ENCODE measurements at regions not wholly inside any gene's neighbourhood (a gene's known extent, or its start where the extent isn't known, plus 50 kb on each side); places are given as distances from the start of the nearest gene placed in this dataset.

GRCh38 chr4:186949847-186950246 lies 226.2 kb upstream of the FAT1 start:
- Histone ChIP-seq H3K23me2 (ENCODE audit: insufficient read length, low read depth, low read length, poor library complexity, severe bottlenecking) (no peaks in the 10 kb centered on the region), H4K5ac (ENCODE audit: insufficient read length, low read depth, low read length) (no peak overlapping the region), H2AFZ (ENCODE audit: low read length) (no peak overlapping the region), H3K4ac (ENCODE audit: low read depth, low read length) (no peak overlapping the region), H2AK5ac (ENCODE audit: insufficient read length, low read length) (no peak overlapping the region), H3K79me2 (ENCODE audit: insufficient read depth, low read length) (no peaks in the 10 kb centered on the region), H3K18ac (ENCODE audit: insufficient read length, low read depth, low read length) (no peak overlapping the region), H3K23ac (ENCODE audit: insufficient read length, low read depth, low read length) (no peak overlapping the region), H2BK20ac (ENCODE audit: low read depth, low read length, poor library complexity, severe bottlenecking) (no peak overlapping the region), H2BK12ac (ENCODE audit: insufficient read length, low read depth, low read length) (no peak overlapping the region), H3K27ac (ENCODE audit: insufficient read length, low read depth, low read length) (no peak overlapping the region), H4K20me1 (ENCODE audit: control insufficient read depth, insufficient read depth, insufficient read length) (no peaks in the 10 kb centered on the region), H3T11ph (ENCODE audit: low read length) (no peak overlapping the region), H3K4me2 (ENCODE audit: insufficient read depth, insufficient read length, low read length) (no peak overlapping the region), H3K9me3 (ENCODE audit: control insufficient read depth, low read depth, low read length) (no peaks in the 10 kb centered on the region), H3K9ac (ENCODE audit: extremely low read depth, insufficient read length, low read length) (no peak overlapping the region), H3K14ac (ENCODE audit: insufficient read depth, low read length) (no peak overlapping the region), H4K91ac (ENCODE audit: insufficient read length, low read depth, low read length) (no peak overlapping the region), H3K56ac (ENCODE audit: insufficient read length, low read depth, low read length) (no peak overlapping the region), H2BK120ac (ENCODE audit: low read depth, low read length, poor library complexity, severe bottlenecking) (no peak overlapping the region), H2BK5ac (ENCODE audit: insufficient read length, low read length) (no peak overlapping the region), H3K4me1 (ENCODE audit: insufficient read depth, low read length) (no peaks in the 10 kb centered on the region), H3K27me3 (ENCODE audit: insufficient read depth, low read length) (no peaks in the 10 kb centered on the region), H4K8ac (replicated peaks; ENCODE audit: insufficient read length, low read depth, low read length) (no peak overlapping the region), H3K79me1 (ENCODE audit: insufficient read depth, low read depth, low read length, poor library complexity, severe bottlenecking) (no peaks in the 10 kb centered on the region), H2BK15ac (ENCODE audit: low read depth, low read length) (no peak overlapping the region)
- Mint-ChIP-seq H3K27ac (no peak overlapping the region), H3K9me3 (no peaks in the 10 kb centered on the region), H3K4me3 (no peak overlapping the region), H3K36me3 (ENCODE audit: insufficient read depth in 1 of 3, low read depth in 3 of 3) (no peaks in the 10 kb centered on the region), H3K4me1 (peaks cover 19 to 20% of the 10 kb centered on the region in 2 experiments), H3K27me3 (ENCODE audit: low read depth) (peaks cover 10% of the 10 kb centered on the region)
- TF ChIP-seq, protein P1, sequence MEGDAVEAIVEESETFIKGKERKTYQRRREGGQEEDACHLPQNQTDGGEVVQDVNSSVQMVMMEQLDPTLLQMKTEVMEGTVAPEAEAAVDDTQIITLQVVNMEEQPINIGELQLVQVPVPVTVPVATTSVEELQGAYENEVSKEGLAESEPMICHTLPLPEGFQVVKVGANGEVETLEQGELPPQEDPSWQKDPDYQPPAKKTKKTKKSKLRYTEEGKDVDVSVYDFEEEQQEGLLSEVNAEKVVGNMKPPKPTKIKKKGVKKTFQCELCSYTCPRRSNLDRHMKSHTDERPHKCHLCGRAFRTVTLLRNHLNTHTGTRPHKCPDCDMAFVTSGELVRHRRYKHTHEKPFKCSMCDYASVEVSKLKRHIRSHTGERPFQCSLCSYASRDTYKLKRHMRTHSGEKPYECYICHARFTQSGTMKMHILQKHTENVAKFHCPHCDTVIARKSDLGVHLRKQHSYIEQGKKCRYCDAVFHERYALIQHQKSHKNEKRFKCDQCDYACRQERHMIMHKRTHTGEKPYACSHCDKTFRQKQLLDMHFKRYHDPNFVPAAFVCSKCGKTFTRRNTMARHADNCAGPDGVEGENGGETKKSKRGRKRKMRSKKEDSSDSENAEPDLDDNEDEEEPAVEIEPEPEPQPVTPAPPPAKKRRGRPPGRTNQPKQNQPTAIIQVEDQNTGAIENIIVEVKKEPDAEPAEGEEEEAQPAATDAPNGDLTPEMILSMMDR (conservative IDR thresholded peaks at IDR 0.05): no peak
- DNase-seq: no peak
- WGBS (ENCODE audit: extremely low coverage, insufficient read length, low lambda C conversion rate): no CpG with 5 or more reads among the region's 6 CpGs
